ENCODE measurements at regions not wholly inside any gene's neighbourhood (a gene's known extent, or its start where the extent isn't known, plus 50 kb on each side); places are given as distances from the start of the nearest gene placed in this dataset.
A peak's percentile ranks its signal among the peaks of the same experiment; 100 is the strongest.
"Not testable (repeated sequence)": the region's sequence is repeated elsewhere in the genome, so short reads cannot be mapped to it uniquely, and the experiment has no call there.

DNA sequence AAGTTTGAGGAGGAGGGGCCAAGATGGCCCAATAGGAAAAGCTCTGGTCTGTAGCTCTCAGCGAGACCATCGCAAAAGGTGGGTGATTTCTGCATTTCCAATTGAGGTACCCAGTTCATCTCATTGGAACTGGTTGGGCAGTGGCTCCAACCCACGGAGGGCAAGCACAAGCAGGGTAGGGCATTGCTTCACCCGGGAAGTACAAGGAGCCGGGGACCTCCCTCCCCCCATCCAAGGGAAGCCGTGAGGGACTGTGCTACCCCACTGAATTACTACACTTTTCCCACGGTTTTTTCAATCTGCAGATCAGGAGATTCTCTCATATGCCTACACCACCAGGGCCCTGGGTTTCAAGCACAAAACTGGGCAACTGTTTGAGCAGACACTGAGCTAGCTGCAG is 58.0 kb upstream of the EFCAB3 start:
- TF ChIP-seq, protein P1, sequence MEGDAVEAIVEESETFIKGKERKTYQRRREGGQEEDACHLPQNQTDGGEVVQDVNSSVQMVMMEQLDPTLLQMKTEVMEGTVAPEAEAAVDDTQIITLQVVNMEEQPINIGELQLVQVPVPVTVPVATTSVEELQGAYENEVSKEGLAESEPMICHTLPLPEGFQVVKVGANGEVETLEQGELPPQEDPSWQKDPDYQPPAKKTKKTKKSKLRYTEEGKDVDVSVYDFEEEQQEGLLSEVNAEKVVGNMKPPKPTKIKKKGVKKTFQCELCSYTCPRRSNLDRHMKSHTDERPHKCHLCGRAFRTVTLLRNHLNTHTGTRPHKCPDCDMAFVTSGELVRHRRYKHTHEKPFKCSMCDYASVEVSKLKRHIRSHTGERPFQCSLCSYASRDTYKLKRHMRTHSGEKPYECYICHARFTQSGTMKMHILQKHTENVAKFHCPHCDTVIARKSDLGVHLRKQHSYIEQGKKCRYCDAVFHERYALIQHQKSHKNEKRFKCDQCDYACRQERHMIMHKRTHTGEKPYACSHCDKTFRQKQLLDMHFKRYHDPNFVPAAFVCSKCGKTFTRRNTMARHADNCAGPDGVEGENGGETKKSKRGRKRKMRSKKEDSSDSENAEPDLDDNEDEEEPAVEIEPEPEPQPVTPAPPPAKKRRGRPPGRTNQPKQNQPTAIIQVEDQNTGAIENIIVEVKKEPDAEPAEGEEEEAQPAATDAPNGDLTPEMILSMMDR (conservative IDR thresholded peaks at IDR 0.05), result no peak
- no peak overlapping the region for H3K27ac ChIP-seq

DNA sequence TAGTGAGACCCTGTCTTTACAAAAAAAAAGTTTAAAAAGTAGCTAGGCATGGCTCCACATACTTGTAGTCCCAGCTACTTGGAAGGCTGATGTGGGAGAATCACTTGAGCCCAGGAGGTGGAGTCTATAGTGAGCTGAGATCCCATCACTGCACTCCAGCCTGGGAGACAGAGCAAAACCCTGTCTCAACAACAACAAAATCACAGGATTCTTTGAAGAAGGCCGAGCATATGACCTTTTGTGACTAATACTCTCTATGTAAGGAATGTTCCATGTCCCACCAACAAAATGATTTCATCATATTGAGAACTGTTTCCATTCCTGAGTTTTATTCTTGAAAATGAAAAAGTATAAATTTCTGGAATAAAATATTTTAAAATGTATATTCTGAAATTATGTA is 58.9 kb upstream of the EFCAB3 start:
- H3K27ac ChIP-seq, result no peak overlapping the region
- TF ChIP-seq, protein P1 (conservative IDR thresholded peaks at IDR 0.05), result no peak

DNA sequence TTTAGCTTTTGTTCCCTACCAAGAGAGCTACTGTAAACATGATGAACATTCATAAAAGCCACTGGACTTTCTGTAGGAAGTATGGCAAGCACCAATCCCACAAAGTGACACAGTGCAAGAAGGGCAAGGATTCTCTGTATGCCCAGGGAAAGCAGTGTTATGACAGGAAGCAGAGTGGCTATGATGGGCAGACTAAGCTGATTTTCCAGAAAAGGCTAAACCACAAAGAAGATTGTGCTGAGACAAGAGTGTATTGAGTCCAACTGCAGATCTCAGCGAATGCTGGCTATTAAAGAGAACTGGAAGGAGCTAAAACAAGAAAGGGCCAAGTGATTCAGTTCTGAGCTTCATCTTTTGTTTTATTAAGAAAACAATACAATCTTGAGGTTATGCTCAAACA is 60.5 kb upstream of the EFCAB3 start:
- TF ChIP-seq, protein P1 (conservative IDR thresholded peaks at IDR 0.05), result no peak
- no peak overlapping the region for H3K27ac ChIP-seq

DNA sequence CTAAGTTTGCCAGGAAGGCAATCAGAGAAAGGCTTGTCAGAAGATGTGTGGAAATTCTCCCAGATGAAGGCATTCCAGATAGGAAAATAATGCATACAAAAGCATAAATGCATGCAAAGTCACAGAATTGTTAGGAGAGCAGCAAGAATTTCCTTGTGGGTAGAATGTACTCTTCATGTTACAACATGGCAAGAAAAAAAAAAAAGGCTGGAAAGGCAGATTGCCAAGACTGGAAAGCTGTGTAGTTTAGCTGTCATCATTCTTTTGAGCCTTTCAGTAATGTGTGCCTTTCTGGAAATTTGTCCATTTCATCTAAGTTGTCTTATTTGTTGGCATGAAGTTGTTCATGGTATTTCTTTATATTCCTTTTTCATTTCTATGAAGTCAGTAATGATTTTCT is 71.0 kb upstream of the EFCAB3 start:
- peak overlapping the region; percentile 64; the same call in 1 of the 2 replicates for H3K27ac ChIP-seq
- TF ChIP-seq, protein P1 (conservative IDR thresholded peaks at IDR 0.05), result no peak

DNA sequence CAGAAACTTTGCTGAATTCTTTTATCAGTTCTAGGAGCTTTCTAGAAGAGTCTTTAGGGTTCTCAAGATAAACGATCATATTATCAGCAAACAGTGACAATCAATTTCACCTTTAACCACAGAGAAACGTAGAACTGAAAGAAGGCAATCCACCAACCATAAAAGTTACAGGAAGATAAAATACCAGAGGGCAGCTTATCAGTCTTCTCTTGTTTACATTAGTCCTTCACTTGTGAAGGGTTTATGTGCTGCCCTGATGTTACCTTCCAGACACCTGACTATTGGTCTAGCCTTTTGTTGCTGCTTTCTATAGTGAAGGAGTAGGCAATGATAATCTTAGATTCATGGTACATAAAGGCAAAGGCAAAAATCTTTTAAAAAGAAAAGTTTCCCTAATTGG is 73.2 kb upstream of the EFCAB3 start:
- peak overlapping the region; percentile 64 for H3K27ac ChIP-seq
- TF ChIP-seq, protein P1 (conservative IDR thresholded peaks at IDR 0.05), result no peak

DNA sequence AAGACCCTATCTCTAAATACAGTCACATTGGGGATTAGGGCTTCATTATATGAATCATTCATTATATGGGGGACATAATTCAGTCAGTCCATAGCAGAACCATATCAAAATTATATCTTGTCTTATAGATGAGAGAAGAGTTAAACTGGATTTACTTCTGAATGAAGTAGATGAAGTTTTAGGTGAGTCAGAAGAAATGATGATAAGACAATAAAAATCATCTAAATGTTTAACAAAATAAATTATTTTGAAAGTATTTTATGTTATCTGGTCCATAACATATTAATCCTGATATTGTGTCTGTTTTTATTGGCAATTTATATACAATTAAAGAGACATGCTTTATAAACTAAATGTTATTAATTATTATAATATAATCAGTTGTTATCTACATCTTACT is 76.9 kb upstream of the EFCAB3 start:
- no peak overlapping the region for H3K27ac ChIP-seq
- TF ChIP-seq, protein P1 (conservative IDR thresholded peaks at IDR 0.05), result no peak

DNA sequence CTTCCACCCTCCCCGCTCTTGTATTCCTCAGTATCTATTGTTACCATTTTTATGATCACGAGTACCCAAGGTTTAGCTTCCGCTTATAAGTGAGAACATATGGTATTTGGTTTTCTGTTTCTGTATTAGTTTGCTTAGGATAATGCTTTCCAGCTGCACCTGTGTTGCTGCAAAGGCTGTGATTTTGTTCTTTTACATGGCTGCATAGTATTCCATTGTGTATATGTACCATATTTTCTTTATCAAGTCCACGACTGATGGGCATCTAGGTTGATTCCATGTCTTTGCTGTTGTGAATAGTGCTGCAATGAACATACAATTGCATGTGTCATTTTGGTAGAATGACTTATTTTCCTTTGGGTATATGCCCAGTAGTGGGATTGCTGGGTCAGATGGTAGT is 79.7 kb upstream of the EFCAB3 start:
- TF ChIP-seq, protein P1 (conservative IDR thresholded peaks at IDR 0.05), result no peak
- no peak overlapping the region for H3K27ac ChIP-seq

DNA sequence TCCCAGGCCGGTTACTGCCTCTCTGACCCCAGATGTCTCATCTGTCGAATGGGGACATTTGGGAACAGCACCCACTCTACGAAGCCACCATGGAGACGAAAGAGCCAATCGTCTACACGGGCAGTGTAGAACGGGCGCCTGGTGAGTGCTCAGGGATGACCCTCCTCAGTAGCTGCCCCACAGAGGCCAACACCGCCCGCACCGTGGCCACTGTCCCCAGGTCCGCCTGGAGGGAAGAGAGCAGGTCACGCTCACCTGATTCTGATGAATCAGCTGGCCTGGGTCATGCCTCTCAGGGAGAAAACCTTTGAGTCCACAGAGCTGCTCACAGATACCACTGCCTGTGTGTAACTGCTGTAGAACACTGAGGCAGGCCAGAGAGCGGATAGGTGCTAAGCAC is 105.1 kb upstream of the EFCAB3 start:
- not testable (repeated sequence) for H3K27ac ChIP-seq

DNA sequence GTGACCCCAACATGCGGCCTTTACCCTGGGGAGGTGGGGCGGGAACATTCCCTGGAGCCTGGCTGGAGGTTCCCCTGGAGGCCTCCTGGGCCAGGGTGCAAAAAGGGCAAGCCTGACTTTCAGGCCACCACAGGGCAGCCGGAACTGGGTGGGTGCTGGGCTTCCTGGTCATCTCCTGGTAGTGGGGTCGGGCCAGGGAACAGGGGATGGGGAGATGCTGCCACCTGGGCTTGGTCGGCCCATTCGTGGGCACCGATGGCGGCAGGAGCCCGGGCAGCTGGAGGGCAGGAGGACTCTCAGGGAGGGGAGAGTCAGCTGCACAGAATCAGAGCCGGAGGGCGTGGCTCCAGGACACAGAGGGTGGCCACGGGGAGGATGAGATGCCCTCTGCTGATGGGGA is 112.0 kb upstream of the EFCAB3 start:
- H3K27ac ChIP-seq, result not testable (repeated sequence)

DNA sequence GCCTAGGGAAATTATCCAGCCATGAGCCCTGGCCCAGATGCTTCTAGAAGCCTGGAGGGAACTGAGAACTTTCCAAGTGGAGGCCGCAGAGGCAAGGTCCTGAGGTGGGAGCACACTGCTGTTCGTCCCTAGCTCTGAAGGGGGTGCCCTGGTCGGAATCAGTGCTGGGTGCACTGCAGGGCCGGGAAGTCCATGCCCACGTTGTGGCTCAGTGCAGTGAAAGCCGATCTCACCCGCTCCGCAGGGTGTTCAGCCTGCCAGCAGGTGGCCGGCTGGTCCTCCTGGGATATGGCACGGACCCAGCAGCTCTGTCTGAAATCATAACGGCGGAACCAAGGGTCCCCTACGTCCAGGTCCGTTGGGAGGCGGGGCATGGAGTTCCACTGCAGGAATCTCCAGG is 115.4 kb upstream of the EFCAB3 start:
- H3K27ac ChIP-seq, result not testable (repeated sequence)

DNA sequence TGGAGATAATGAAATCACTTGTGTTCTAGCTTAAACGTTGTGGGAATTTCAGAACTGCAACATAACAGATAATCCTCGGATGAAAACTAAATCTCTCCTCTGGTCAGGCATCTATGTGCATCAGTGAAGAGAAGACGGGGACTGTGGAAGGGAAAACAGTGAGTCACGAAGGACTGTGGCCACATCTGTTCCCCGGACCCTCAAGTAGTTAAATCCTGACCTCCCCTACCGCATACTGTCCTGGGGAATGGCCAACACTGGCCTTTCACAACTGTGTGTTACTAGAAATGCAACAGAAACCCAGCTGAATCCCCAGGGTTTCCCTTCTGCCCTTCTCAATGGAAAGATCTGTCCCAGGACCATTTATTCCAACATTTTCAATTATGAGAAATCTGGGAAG is 124.6 kb upstream of the EFCAB3 start:
- H3K27ac ChIP-seq, result not testable (repeated sequence)

DNA sequence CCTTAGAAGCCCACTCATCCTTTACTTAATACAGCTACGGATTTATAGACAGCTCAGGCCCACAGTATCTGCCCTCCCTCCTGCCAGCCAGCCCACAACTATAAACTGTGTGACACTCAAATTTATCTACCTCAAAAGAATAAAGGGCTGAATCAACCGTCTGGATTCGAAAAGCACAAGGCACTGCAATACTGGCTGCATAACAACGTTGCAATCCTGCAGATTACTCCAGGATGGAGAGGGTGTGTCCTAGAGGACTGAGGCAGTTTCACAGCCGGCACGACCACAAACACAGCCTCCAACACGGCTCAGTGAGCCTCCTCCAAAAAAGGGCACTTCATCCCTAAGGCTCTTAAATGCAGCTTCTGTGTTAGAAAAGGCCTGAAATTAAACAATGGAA is 138.3 kb upstream of the EFCAB3 start:
- not testable (repeated sequence) for H3K27ac ChIP-seq

DNA sequence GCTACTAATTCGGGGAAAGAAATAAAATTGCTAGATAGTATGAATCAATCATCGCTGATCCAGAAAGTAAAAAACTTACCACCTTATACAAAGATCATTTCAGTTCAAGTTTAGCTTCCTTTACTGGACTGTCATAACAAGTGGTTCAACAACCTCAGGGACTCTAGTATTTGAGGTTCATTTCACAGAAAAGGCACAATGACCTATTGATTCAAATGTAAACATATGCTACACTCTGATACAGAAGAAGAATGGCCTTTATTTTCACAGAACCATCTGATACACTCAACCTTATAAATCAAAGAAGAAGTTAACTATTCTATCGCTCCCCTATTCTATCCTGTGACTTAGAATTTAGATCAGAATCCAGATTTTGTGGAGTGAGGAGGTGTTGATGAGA is 140.8 kb upstream of the EFCAB3 start:
- not testable (repeated sequence) for H3K27ac ChIP-seq

Measured in VCaP (cell line).